ENCODE measurements at regions not wholly inside any gene's neighbourhood (a gene's known extent, or its start where the extent isn't known, plus 50 kb on each side); places are given as distances from the start of the nearest gene placed in this dataset.

GRCh38 chr10:61825001-61825400 lies 76.5 kb upstream of the ARID5B start:
- TF ChIP-seq CTCF (IDR thresholded peaks at IDR 0.05) (no peak), POLR2A (IDR thresholded peaks at IDR 0.05) (no peak)

Measured in uterus (tissue), 2 donors.